Fibroblast of the conjunctiva (primary cell): ENCODE measurements at regions not wholly inside any gene's neighbourhood (a gene's known extent, or its start where the extent isn't known, plus 50 kb on each side); places are given as distances from the start of the nearest gene placed in this dataset.
A peak's percentile ranks its signal among the peaks of the same experiment; 100 is the strongest.

ENCODE experiments used
- DNase-seq: peaks from one replicate; pipeline ENCODE4 v3.0.0-alpha.2; 2010; ENCODE audit warnings: low read depth

DNA sequence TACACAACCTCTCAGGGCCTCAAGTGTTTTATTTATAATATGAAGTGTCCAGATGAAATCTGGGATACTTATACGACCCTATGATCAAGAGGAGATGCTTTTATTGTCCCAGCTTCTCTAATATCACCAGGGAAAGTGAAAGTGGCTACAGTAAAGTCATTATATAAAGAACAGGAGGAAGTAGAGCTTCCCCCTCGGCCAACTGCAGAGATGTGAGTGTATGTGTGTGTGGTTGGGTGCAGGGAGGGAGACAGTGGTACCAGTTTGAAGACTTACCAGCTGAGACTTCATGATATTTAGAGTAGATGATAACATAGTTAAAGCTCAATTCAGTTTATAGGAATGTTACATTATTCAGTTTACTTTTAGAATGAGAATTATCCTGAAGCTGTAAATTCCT is 373.6 kb upstream of the DDI1 start:
- DNase-seq, result no peak

DNA sequence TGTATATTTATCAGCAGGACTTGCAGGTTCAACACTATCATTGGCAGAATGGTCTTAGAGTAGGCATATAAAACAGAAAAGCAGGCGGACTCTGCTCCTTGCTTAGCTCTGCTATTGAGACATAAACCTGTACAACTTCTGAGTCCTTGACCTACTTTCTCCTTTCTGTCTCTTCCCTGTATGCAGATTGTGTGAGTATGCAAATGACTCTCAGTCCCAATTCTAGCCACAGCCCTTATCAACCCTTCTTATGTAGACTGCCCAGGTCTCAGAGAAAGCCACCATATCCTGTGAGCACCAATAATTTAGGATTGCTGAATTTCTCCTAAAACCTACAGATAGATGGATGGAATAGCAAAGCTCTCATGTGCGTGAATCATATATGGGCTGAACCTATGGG is 367.6 kb upstream of the DDI1 start:
- DNase-seq, result no peak

DNA sequence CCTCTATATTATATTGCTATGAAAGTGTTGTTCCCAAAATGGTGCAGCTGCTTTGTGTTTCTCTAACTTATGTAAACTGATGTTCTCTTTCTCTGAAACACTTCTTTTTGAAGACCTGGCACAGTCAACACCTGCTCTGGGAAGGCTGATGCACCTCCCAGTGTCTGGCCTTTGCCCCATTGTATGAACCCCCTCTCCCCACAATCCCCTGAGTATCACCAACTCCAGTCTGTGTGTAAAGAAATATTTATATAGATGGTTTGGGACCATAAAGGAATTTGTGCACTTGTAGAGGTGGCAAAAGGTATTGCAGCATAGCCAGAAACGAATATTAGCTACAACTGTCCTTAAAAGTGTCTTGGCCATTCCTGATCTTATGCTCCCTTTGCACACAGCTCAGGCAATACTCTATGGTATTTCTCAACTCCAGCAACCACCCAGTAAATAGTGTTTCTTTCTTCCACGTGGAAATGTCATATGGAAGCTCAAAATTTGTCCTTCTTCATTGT is 365.2 kb upstream of the DDI1 start:
- no peak for DNase-seq

DNA sequence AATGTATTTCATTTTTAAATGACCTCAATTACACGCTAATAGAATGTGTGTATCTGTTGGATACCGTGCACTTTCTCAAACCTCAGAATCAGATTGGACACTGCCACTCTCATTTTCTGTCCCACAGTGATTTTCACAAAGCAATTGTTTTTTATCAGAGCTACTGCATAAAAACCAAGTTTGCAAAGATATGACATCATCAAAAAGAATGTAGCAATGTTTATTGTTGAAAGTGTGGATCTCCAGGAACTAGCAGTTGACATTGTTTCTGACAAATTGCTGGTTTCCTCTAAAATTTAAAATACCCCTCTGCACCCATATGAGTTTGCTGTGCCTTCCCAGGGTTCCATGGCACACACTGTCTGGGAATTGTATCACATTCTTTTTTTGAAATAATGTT is 362.7 kb upstream of the DDI1 start:
- no peak for DNase-seq

DNA sequence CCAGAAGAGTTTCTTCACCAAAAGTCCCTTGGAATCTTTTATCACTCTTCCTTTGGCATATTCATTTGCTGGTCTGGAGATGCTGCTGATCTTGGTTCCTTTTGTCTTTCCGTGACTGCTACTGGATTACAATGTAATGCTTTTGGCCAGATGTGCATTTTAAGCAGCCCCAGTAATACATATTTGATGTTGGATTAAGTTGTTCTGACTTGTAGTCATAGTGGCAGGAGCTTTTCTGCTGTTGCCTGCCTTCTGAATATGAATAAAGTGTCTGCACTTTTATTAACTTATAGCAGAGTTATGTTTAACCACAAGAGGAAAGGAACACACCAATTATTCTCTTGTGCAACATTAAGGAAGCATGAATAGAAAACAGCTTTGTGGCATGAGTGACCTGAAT is 360.0 kb upstream of the DDI1 start:
- DNase-seq, result no peak

DNA sequence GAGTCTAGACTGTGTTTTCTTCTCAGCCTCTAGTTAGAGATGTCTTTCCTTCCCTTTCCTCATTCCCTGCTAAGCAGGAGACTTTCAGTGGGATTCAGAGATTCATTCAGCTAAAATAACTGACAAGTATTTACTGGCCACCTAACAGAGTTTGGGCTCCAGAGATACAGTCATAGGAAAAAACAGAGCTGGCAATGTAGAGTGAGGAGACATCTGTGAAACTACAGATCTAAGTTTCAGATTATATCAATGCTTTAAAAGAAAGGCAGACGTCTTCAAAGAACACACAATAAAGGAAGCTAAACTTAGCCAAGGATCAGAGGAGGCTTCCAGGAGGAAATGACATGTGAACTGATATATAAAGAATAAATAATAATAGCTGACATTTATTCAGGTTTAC is 355.6 kb upstream of the DDI1 start:
- no peak for DNase-seq

DNA sequence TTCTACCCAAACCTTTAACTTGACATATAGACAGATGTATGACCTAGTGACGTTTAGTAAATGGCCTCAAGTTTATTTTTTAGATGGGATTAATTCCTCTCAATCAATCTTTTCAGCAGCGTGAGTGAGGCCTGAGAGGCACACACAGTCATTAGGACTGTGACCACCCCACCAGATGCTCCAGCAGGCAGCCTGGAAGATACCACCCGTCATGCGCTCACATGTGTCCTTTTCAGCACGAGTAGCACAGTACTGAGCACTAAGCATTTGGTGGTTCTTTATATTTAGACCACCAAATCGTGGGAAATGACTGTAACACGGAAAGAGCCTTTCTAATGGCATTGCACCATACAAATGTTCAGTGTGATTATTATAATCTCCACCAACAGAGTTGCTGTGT is 354.6 kb upstream of the DDI1 start:
- no peak for DNase-seq

DNA sequence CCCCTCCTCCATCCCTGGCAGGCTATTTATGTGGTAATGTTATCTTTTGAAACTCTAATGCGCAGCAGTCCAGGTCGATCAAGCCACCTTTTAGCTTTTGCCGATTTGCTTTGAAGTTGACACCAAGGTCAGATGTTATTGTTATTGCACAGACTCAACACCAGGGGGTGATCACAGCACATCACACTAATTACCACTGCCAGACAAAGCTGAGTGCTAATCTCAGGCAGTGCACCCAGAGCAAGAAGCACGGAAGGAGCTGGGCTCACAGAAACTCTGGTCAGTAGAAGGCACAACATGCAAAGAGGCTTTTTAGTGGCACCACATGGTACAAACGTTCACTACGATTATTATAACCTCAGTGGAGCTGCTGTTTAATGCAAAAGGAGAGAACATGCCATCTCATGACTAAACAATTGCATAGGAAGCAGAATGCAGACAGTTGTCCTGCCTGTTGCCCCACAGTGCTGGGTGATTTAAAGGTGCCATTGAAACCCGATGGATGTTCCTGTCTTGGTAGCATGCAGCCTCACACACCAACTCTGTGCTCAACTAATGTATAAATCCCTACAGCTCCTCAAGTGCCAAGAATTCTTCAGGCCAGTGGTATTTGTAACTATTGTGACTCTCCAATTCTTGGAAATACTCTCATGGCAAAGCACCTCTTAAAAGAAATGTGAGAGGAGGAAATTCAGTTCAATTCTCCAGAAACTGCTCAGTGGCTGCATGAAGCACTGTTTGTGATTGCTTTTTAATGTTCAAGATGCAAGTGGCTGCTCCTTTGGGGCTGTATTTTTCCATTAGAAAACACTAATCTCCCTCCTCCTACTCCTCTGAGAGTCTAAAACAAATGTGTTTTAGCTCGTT is 353.9 kb upstream of the DDI1 start:
- peak; percentile 79 for DNase-seq

DNA sequence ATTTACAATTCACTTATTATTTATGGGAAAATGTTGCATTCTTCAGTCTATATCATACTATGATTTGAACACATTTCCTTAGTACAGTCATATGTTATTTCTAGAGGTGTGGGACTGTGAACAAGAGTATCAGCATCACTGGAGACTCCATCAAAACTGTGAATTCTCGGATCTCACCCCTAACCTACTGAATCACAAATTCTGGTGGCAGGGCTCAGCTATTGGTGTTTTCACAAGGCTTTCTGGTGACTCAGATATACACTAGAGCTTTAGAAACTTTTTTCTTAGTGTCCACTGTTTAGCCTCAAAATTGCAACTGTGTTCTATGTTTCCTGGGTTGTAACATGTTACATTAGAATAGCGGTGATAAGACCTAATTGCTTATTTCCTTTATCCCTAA is 352.9 kb upstream of the DDI1 start:
- no peak for DNase-seq

DNA sequence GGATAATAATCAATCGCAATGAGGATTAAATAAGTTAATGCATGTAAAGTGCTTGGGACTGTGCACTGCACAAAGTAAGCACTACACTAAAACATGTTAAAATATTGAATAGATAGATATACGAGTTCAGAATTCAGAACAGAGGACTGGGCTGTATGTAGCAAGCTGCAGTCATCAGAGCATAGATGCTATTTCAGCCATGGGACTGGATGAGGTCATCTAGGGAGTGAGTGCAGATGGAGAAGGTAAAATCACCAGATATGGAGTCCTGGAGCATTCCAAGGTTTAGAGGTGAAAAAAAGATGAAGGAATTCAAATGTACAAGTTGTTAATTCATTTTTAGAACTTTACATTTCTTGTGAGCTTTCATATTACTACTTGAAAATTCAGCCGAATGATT is 347.5 kb upstream of the DDI1 start:
- DNase-seq, result no peak

DNA sequence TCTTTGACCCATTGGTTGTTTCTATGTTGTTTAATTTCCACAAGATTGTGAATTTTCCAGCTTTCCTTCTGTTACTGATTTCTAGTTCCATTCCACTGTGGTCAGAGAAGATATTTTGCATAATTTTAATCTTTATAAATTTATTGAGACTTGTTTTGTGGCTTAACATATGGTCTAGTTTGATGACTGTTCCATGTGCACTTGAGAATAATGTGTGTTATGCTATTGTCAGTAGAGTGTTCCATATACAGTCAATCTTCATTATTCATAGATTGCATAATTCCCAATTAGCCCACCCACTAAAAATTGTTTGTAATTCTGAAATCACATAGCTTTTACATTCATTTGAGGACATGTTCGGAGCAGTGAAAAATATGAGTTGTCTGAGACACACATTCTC is 346.1 kb upstream of the DDI1 start:
- DNase-seq, result no peak

DNA sequence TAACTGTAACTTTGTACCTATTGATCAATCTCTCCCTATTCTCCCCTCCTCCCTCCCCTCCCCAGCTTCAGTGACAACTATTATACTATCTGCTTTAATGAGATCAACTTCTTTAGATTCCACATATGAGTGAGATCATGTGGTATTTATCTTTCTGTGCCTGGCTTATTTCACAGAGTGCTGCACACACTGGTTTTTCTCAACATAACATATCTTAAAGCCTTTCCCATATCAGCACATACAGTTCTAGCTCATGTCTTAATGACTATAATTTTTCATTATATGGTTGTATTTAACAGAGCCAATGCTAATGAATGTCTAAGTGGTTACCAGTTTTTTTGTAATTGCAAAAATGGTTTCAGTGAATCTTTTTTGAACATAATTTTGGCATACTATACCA is 340.3 kb upstream of the DDI1 start:
- no peak for DNase-seq

DNA sequence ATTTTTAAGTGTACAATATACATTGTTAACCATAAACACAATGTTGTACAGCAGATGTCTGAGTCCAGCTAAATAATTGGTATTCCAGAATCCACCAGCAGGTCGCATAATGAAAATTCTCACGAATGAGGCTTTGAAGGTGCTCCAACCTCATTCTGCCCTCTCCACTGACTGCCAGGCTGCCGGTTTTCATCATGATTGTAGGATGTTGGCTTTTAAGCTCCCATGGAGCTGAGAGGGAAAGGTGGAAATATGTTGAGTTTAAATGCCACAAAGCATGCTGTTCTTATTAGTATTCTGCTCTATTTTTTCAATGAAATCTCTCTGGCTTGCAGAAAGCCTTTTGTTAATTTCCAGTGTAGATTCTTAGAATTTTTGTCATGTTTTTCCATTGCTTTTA is 337.2 kb upstream of the DDI1 start:
- DNase-seq, result no peak

DNA sequence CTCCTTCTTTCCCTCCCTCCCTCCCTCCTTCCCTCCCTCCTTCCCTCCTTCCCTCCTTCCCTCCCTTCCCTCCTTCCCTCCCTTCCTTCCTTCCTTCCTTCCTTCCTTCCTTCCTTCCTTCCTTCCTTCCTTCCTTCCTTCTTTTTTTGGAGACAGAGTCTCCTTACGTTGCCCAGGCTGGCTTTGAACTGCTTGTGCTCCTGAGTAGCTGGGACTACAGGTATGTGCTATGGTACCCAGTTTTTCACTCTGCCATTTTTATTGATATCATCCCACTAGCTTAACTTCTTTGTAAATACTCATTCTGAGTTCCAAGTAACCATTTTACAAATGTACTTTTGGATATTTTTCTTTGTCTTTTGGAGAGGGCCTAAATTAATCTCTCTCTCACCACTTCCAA is 336.8 kb upstream of the DDI1 start:
- no peak for DNase-seq

DNA sequence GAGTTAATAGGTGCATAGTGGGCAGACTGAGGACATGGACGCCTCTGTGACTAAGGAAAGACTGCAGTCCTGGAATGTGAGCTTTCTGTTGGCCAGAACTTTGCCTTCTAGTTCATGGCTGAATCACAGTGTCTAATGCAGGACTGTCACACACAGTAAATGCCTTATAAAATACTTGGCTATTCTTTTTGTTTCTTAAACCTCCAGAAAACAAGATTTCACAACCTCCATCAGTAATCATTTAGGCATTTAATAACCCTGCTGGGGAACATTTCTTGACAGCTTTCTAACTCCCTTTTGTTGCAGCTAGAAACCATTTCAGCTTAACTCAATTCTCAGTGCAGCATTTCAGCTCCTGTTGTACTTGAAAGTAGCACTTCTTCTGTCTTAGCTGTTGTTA is 335.8 kb upstream of the DDI1 start:
- peak; percentile 42 for DNase-seq

DNA sequence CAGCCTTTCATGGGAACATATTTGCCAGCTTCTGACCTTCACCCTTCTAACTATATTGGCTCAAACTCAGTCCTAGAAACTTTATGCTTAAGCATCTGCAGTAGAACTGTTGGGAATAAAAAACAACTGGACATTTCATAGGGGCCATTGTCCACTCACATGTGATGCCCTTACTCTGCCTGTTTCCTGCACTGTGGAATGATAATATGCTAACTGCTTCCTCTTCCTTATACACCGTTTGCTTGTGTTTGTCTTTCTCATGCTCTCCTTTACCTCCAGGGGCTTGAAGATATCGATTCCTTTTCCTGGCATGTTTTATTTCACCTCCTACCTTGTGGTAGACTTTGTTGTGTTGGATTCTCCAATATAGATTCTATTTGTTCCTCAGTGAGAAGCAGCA is 333.0 kb upstream of the DDI1 start:
- no peak for DNase-seq

DNA sequence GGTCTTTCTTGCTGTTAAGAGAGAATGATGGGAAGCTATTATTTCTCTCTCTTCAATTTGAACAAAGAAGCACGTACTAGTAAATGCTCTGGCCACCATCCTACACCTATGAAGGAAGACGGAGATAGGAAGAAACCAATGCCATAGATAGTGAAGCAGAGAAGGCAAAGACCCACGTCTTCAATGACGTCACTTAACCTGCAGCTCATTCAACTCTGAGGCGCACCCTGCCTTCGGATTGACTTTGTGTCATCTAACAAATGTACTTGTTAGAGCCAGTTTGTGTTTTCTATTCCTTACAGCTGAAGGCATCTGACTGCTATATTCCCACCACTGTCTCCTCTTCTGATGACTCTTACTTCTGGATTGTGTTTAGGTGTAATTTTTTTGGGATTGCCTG is 332.5 kb upstream of the DDI1 start:
- no peak for DNase-seq

DNA sequence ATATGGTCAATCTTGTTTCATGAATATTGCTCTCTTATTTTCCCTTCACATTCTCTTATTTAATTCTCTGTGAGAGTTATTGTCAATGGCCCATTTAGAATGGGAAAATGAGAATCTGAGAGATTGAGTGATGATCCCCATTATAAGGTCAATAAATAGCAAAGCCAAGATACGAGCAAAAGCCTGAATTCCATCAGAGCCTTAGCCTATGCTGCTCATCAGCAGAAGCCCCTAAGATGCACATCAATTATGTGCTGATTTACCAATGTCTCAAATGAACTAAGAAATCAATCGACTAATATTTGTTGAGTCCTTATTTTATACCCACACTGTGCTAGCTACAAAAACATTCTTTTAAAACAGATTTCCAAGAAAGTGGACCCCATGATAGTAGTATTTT is 330.8 kb upstream of the DDI1 start:
- DNase-seq, result no peak

DNA sequence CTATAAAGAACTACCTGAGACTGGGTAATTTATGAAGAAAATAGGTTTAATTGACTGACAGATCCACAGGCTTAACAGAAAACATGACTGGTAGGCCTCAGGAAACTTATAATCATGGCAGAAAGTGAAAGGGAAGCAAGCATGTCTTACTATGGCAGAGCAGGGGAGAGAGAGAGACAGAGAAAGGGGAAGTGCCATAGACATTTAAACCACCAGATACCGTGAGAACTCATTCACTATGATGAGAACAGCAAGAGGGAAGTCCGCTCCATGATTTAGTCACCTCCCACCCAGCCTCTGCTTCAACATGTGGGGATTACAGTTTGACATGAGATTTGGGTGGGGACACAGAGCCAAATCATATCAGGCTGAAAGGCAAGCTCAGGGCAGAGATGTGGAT is 327.1 kb upstream of the DDI1 start:
- no peak for DNase-seq

DNA sequence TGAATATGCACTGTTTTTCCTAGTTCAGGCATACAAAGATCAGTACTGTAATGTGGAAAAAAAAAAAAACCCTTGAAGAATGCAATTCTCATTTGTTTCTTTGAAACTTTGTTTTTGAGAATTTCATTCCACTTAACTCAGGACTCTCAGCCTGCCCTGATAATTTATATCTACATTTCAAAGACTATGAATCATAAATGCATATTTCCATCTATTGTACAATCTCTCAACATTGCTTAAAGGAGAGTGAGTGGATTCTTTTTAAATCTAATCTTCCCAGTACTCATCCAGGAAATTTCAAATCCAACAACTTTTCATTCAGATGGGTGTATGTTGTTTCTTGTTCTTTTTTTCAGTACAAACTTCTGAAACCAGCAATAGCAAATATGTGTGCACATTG is 322.2 kb upstream of the DDI1 start:
- no peak for DNase-seq

DNA sequence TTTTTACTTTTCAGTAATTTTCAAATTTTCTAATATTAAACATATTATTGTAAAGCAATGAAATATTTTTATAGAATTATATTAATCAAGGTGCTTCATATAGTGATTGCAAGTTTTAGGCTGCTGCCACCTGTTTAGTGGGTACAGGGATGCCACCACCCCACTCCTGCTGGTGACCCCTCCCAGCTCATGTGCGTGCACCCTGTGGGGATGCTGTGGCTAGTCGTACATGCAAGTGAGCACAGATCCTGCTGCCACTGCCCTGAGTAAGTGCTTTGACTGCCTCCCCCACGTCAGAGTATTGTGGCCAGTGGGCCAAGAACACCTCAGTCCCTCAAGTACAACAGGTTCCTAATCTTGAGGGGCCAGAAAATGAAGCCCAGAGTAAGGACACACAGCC is 320.1 kb upstream of the DDI1 start:
- no peak for DNase-seq

DNA sequence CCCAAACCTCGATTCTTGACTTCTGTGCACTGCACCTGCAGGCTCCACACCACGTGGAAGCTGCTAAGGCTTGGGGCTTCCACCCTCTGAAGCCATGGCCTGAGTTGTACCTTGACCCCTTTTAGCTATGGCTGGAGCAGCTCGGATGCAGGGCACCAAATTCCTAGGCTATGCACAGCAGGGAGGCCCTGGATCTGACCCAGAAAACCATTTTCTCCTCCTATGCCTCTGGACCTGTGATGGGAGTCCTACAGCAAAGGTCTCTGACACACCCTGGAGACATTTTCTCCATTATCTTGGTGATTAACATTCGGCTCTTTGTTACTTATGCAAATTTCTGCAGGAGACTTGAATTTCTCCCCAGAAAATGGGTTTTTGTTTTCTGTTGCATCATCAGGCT is 309.2 kb upstream of the DDI1 start:
- no peak for DNase-seq

DNA sequence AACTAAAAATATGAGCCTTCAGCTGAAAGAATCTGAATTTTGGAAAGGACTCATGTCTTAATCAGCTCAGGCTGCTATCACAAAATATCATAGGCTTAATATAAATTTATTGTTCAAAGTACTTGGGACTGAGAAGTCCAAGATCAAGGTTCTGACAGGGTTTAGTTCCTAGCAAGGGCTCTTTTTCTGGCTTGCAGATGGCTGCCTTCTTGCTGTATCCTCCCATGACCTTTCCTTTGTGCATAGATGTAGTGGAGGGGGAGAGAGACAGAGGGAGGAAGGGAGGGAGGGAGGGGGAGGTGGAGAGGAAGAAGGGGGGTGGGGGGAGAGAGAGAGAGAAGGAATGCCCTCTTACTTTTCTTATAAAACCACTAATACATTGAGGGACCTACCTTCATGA is 306.8 kb upstream of the DDI1 start:
- no peak for DNase-seq
